A673 (cell line): ENCODE measurements at regions not wholly inside any gene's neighbourhood (a gene's known extent, or its start where the extent isn't known, plus 50 kb on each side); places are given as distances from the start of the nearest gene placed in this dataset.

ENCODE experiments used
- BruUV-seq: library from RNA; stranded (reverse); fragments of 400-500 nt; replicated peaks from 2 replicates; lab custom pipeline; 2021; lab: Mats Ljungman, UMichigan
- CTCF ChIA-PET: fragments of 300-600 bp; sonication (Branson Sonifier 250); formaldehyde crosslinking; loops from one replicate; lab custom pipeline; 2022; ENCODE audit warnings: antibody characterized with exemption; lab: Charles Lee
- POLR2A ChIA-PET: fragments of 300-600 bp; sonication (Branson Sonifier 250); formaldehyde crosslinking; loops from one replicate; lab custom pipeline; 2022; ENCODE audit warnings: antibody characterized with exemption; ENCODE audit not compliant: low non-redundant PET; lab: Charles Lee
- DNase-seq: peaks from one replicate; pipeline ENCODE4 v3.0.0-alpha.2; 2015; ENCODE audit warnings: low spot score
- H3K27ac ChIP-seq: fragments of 200-600 bp; sonication (generic); 2 replicates; pipeline ENCODE4 v1.5.1; 2016; ENCODE audit warnings: mixed run types, low read depth, mild to moderate bottlenecking, mixed read lengths, antibody characterized with exemption, low read length; ENCODE audit not compliant: poor library complexity, severe bottlenecking
- H3K27me3 ChIP-seq: fragments of 200-600 bp; sonication (generic); replicated peaks from 2 replicates; pipeline ENCODE4 v1.6.1; 2017; ENCODE audit warnings: mixed run types, low read depth, mild to moderate bottlenecking, mixed read lengths, antibody characterized with exemption, low read length; ENCODE audit not compliant: insufficient read depth, poor library complexity
- H3K36me3 ChIP-seq: fragments of 200-600 bp; sonication (generic); 2 replicates; pipeline ENCODE4 v1.6.1; 2016; ENCODE audit warnings: mixed run types, mild to moderate bottlenecking, mixed read lengths, antibody characterized with exemption, low read length; ENCODE audit not compliant: insufficient read depth, poor library complexity, severe bottlenecking
- H3K4me1 ChIP-seq: fragments of 200-600 bp; sonication (generic); 2 replicates; pipeline ENCODE4 v1.6.1; 2017; ENCODE audit warnings: mixed run types, mild to moderate bottlenecking, mixed read lengths, antibody characterized with exemption, low read length; ENCODE audit not compliant: insufficient read depth, poor library complexity, severe bottlenecking
- H3K4me3 ChIP-seq: fragments of 200-600 bp; sonication (generic); 2 replicates; pipeline ENCODE4 v1.5.1; 2016; ENCODE audit warnings: low read depth, mixed run types, mild to moderate bottlenecking, mixed read lengths, low read length; ENCODE audit not compliant: poor library complexity, severe bottlenecking
- H3K9me3 ChIP-seq: fragments of 200-600 bp; sonication (generic); 2 replicates; pipeline ENCODE4 v1.6.1; 2016; ENCODE audit warnings: mixed run types, low read depth, mild to moderate bottlenecking, mixed read lengths, antibody characterized with exemption, low read length; ENCODE audit not compliant: poor library complexity, severe bottlenecking
- CTCF ChIP-seq: fragments of 300-800, 200-600 bp; sonication (generic); conservative IDR thresholded peaks from 2 replicates; pipeline ENCODE4 v1.5.1; 2017; ENCODE audit warnings: low read depth, mild to moderate bottlenecking, antibody characterized with exemption, low read length, moderate library complexity, mixed read lengths
- EZH2 ChIP-seq: fragments of 200-600 bp; sonication (generic); IDR thresholded peaks from 2 replicates; pipeline ENCODE4 v1.6.1; 2017; ENCODE audit warnings: borderline replicate concordance, low read depth, mild to moderate bottlenecking, mixed read lengths, antibody characterized with exemption, low read length; ENCODE audit not compliant: poor library complexity, severe bottlenecking
- intact Hi-C: fragments of 100-400 bp; cut with micrococcal nuclease; formaldehyde crosslinking; loops from one replicate; pipeline ENCODE4 v1.10.0; 2022; ENCODE audit not compliant: unreplicated experiment

DNA sequence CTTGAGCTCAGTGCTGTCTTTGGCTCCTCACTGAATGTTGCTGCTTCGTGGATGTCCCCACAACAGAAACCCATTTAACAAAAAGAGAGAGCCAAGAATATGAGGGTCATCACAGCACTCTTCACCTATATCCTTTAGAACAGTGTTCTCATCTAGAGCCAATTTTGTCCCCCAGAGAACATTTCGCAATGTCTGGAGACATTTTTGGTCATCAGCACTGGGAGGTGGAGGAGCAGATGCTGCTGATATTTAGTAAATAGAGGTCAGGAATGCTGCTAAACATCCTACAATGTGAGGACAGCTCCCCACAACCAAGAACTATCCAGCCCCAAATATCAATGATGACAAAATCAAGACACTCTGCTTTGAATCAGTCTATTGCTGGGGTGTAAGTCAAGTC is 92.5 kb downstream of the BBS10 start:
- Histone ChIP-seq H3K9me3 (no peaks in the 10 kb centered on the region), H3K36me3 (no peaks in the 10 kb centered on the region), H3K27ac (no peak overlapping the region), H3K27me3 (no peaks in the 10 kb centered on the region), H3K4me1 (peaks cover 10% of the 10 kb centered on the region), H3K4me3 (no peak overlapping the region)
- no peak for TF ChIP-seq EZH2
- no peak for TF ChIP-seq CTCF
- CTCF ChIA-PET: no interaction called here
- no peak for DNase-seq
- intact Hi-C loops: no loop called here
- POLR2A ChIA-PET: no interaction called here
- BruUV-seq: no TSS peak

DNA sequence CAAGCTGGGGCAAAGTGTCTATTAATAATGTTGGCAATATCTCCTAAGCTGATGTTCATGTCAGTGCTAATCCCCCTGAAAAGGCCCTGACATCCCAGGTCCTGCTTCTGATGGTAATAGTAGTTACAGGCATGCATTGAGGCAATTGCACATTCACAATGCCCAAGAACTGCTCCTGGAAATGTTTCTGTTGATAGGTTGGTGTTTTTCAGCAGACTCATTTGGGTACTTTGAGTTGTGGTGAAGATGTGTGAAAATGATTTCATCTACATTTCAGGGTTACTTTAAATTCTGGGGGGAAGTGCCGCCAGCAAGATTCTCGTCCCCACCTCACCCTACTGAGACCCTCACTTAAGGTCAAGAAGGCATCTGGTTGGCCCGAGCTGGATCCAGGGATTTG is 92.9 kb downstream of the BBS10 start:
- no TSS peak for BruUV-seq
- CTCF ChIA-PET: no interaction called here
- H3K27ac ChIP-seq: no peak overlapping the region

DNA sequence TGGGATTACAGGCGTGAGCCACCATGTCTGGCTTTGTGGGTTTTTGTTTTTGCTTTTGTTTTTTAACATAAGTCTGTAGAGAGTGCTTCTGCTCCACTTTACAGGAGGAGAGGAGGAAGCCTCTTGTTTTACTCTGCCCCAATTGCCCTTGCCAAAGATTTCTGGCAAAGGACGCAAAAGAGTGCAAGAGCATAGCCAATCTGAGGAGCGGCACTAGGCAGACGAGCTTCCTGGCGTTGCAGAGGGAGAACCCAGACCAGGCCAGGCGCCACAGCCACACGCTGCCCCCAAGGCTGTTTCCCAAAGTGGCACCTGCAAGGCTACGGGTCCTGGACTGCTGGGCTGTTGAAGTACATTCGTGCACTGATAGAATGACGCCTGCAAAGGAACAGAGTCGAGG is 96.2 kb downstream of the BBS10 start:
- no peak for DNase-seq
- ChIA-PET CTCF (no interaction called here), POLR2A (no interaction called here)
- Histone ChIP-seq H3K27ac (no peak overlapping the region), H3K36me3 (no peaks in the 10 kb centered on the region), H3K4me3 (no peak overlapping the region), H3K4me1 (no peaks in the 10 kb centered on the region), H3K27me3 (no peaks in the 10 kb centered on the region), H3K9me3 (no peaks in the 10 kb centered on the region)
- BruUV-seq: no TSS peak
- no peak for TF ChIP-seq EZH2
- no peak for TF ChIP-seq CTCF
- intact Hi-C loops: no loop called here

More for the DNA sequence above, 92.9 kb downstream of the BBS10 start:
- Histone ChIP-seq H3K4me1 (peaks cover 10% of the 10 kb centered on the region), H3K4me3 (no peak overlapping the region), H3K27me3 (no peaks in the 10 kb centered on the region), H3K36me3 (no peaks in the 10 kb centered on the region), H3K9me3 (no peaks in the 10 kb centered on the region)
- POLR2A ChIA-PET: no interaction called here
- intact Hi-C loops: no loop called here
- DNase-seq: no peak
- no peak for TF ChIP-seq EZH2
- no peak for TF ChIP-seq CTCF

DNA sequence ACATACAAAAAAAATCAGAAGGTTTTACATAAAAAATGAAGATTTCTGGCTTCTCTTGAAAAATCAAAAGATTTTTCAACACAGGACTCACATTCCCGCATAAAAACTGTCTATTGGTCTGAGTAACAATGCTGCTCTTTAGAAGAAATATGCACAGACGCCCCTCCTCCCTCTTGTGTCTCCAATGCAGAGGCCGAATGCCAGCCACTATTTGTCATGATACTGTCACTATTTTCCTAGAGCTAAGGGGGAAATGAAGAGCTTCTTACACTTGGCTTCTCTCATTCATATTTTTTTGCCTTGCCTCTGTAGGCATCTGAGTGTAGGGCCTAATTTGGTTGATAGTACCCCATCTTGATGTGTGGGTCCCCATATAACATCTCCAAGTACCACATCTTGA is 98.0 kb downstream of the BBS10 start:
- no peak overlapping the region for H3K27ac ChIP-seq
- BruUV-seq: no TSS peak
- CTCF ChIA-PET: no interaction called here
- H3K36me3 ChIP-seq: no peaks in the 10 kb centered on the region
- no peaks in the 10 kb centered on the region for H3K27me3 ChIP-seq
- H3K4me1 ChIP-seq: no peaks in the 10 kb centered on the region
- no peak overlapping the region for H3K4me3 ChIP-seq
- POLR2A ChIA-PET: no interaction called here
- TF ChIP-seq EZH2: no peak
- no peak for TF ChIP-seq CTCF
- intact Hi-C loops: no loop called here
- DNase-seq: no peak
- H3K9me3 ChIP-seq: no peaks in the 10 kb centered on the region
